ENCODE measurements at regions not wholly inside any gene's neighbourhood (a gene's known extent, or its start where the extent isn't known, plus 50 kb on each side); places are given as distances from the start of the nearest gene placed in this dataset.

DNA sequence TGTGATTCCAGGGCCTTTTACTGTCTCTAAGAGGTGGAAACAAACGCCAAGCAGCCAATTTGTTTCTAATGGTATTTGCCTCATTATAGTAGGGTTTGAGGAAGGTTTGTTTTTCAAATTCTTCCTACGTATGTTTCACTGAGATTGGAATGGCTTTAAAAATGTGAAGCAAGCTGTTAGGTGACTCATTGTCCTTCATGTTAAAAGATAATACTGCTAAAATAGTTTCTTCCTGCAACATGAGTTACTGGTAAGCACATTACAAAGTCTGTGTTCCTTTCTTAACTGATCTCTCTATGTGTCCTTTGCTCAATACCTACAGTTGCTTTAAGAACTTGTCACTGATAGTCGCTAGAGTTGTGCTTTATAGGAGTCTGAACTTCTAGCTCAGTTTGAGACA is 1183.9 kb downstream of the RPA4 start (continued):
- TF ChIP-seq RBBP5 (IDR thresholded peaks at IDR 0.05; ENCODE audit: borderline replicate concordance, low read depth, low read length), result no peak
- TF ChIP-seq, protein P1, sequence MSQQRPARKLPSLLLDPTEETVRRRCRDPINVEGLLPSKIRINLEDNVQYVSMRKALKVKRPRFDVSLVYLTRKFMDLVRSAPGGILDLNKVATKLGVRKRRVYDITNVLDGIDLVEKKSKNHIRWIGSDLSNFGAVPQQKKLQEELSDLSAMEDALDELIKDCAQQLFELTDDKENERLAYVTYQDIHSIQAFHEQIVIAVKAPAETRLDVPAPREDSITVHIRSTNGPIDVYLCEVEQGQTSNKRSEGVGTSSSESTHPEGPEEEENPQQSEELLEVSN (IDR thresholded peaks at IDR 0.05), result no peak
- TF ChIP-seq PHF8 (conservative IDR thresholded peaks at IDR 0.05; ENCODE audit: low read depth, low read length), result no peak
